ENCODE measurements at regions not wholly inside any gene's neighbourhood (a gene's known extent, or its start where the extent isn't known, plus 50 kb on each side); places are given as distances from the start of the nearest gene placed in this dataset.

- Mint-ChIP-seq H3K4me3 (no peak overlapping the region), H3K4me1 (peaks cover 16% of the 10 kb centered on the region), H3K9me3 (no peaks in the 10 kb centered on the region), H3K36me3 (ENCODE audit: low read depth) (no peaks in the 10 kb centered on the region), H3K27me3 (ENCODE audit: low read depth) (peaks cover 6% of the 10 kb centered on the region), H3K27ac (no peak overlapping the region)
- TF ChIP-seq CTCF (IDR thresholded peaks at IDR 0.05; ENCODE audit: unreplicated experiment in 3 of 3): no peak
Measured at GRCh38 chr12:114821570-114821969, 137.6 kb upstream of the TBX3 start.

GRCh38 chr12:114820796-114821195 lies 136.8 kb upstream of the TBX3 start:
- Mint-ChIP-seq H3K27ac (no peak overlapping the region), H3K4me1 (peaks cover 22% of the 10 kb centered on the region), H3K27me3 (ENCODE audit: low read depth) (peaks cover 10% of the 10 kb centered on the region), H3K4me3 (no peak overlapping the region), H3K36me3 (ENCODE audit: low read depth) (no peaks in the 10 kb centered on the region), H3K9me3 (no peaks in the 10 kb centered on the region)
- no peak for TF ChIP-seq CTCF (IDR thresholded peaks at IDR 0.05; ENCODE audit: unreplicated experiment in 3 of 3)

GRCh38 chr12:114817571-114818425 lies 133.8 kb upstream of the TBX3 start:
- Mint-ChIP-seq H3K36me3 (ENCODE audit: low read depth) (no peaks in the 10 kb centered on the region), H3K4me3 (peak overlapping the region in 1 of 3 experiments; percentile 10), H3K4me1 (peaks cover 49% of the 10 kb centered on the region), H3K27me3 (ENCODE audit: low read depth) (peaks cover 10% of the 10 kb centered on the region), H3K9me3 (no peaks in the 10 kb centered on the region), H3K27ac (peak overlapping the region; percentile 68 to 88 (median 82))
- TF ChIP-seq CTCF (IDR thresholded peaks at IDR 0.05; ENCODE audit: unreplicated experiment in 3 of 3): no peak

- H3K36me3 Mint-ChIP-seq (ENCODE audit: low read depth): no peaks in the 10 kb centered on the region
- no peak for TF ChIP-seq CTCF (IDR thresholded peaks at IDR 0.05; ENCODE audit: unreplicated experiment in 3 of 3)
- no peaks in the 10 kb centered on the region for H3K9me3 Mint-ChIP-seq
- peaks cover 10% of the 10 kb centered on the region for H3K27me3 Mint-ChIP-seq (ENCODE audit: low read depth)
- peak overlapping the region; percentile 48 to 93 (median 67) for H3K27ac Mint-ChIP-seq
- peak overlapping the region in 1 of 3 experiments; percentile 44 for H3K4me3 Mint-ChIP-seq
- H3K4me1 Mint-ChIP-seq: peaks cover 51% of the 10 kb centered on the region
Measured at GRCh38 chr12:114815026-114815795, 131.2 kb upstream of the TBX3 start.

GRCh38 chr12:114812858-114813761 lies 129.1 kb upstream of the TBX3 start:
- Mint-ChIP-seq H3K36me3 (ENCODE audit: low read depth) (no peaks in the 10 kb centered on the region), H3K4me1 (peaks cover 49% of the 10 kb centered on the region), H3K27ac (peak overlapping the region; percentile 92 to 93 (median 93)), H3K9me3 (no peaks in the 10 kb centered on the region), H3K27me3 (ENCODE audit: low read depth) (peaks cover 4% of the 10 kb centered on the region), H3K4me3 (peak overlapping the region; percentile 14 to 49 (median 30))
- TF ChIP-seq CTCF (IDR thresholded peaks at IDR 0.05; ENCODE audit: unreplicated experiment in 3 of 3): no peak
